ENCODE measurements at regions not wholly inside any gene's neighbourhood (a gene's known extent, or its start where the extent isn't known, plus 50 kb on each side); places are given as distances from the start of the nearest gene placed in this dataset.

- Histone ChIP-seq H3K9ac (ENCODE audit: low read length) (peak overlapping the region; percentile 35), H3K4me3 (ENCODE audit: low read length) (peak overlapping the region; percentile 63), H3K27ac (ENCODE audit: low read length) (no peak overlapping the region), H3K36me3 (ENCODE audit: insufficient read depth, low read length) (no peaks in the 10 kb centered on the region), H4K20me1 (ENCODE audit: insufficient read depth) (no peaks in the 10 kb centered on the region), H3F3A (ENCODE audit: insufficient read depth, low read length, poor library complexity, severe bottlenecking) (no peaks in the 10 kb centered on the region), H3K4me2 (ENCODE audit: low read length) (peak overlapping the region; percentile 57), H2AFZ (ENCODE audit: low read depth, low read length) (no peak overlapping the region), H3K9me2 (ENCODE audit: insufficient read depth, low read length) (no peaks in the 10 kb centered on the region), H3K9me3 (ENCODE audit: low read length) (no peaks in the 10 kb centered on the region), H3K79me2 (replicated peaks; ENCODE audit: insufficient read depth, low read length) (no peaks in the 10 kb centered on the region), H3K27me3 (ENCODE audit: insufficient read depth, low read depth, low read length) (peaks cover 8% of the 10 kb centered on the region)
- TF ChIP-seq EP300 (conservative IDR thresholded peaks at IDR 0.05; ENCODE audit: poor library complexity, severe bottlenecking) (no peak), EZH2 (IDR thresholded peaks at IDR 0.05; ENCODE audit: borderline replicate concordance, insufficient read depth, low read length, poor library complexity, severe bottlenecking) (no peak), POLR2AphosphoS5 (IDR thresholded peaks at IDR 0.05) (no peak), RAD21 (conservative IDR thresholded peaks at IDR 0.05) (peak; percentile 99), MXI1 (conservative IDR thresholded peaks at IDR 0.05; ENCODE audit: poor library complexity, severe bottlenecking) (peak; percentile 51), SMC3 (conservative IDR thresholded peaks at IDR 0.05; ENCODE audit: poor library complexity) (peak; percentile 99), REST (IDR thresholded peaks at IDR 0.05; ENCODE audit: borderline replicate concordance) (no peak), CTCF (IDR thresholded peaks at IDR 0.05; ENCODE audit: poor library complexity, severe bottlenecking) (peak; percentile 97), TAF1 (IDR thresholded peaks at IDR 0.05; ENCODE audit: low read depth) (no peak)
These were observed 305.6 kb upstream of the CXCR4 start for GRCh38 chr2:136423516-136423996.

- Histone ChIP-seq H3K4me2 (ENCODE audit: low read length) (no peak overlapping the region), H3F3A (ENCODE audit: insufficient read depth, low read length, poor library complexity, severe bottlenecking) (no peaks in the 10 kb centered on the region), H3K79me2 (replicated peaks; ENCODE audit: insufficient read depth, low read length) (no peaks in the 10 kb centered on the region), H3K4me3 (ENCODE audit: low read length) (no peak overlapping the region), H3K9ac (ENCODE audit: low read length) (no peak overlapping the region), H2AFZ (ENCODE audit: low read depth, low read length) (no peak overlapping the region), H3K27ac (ENCODE audit: low read length) (no peak overlapping the region), H4K20me1 (ENCODE audit: insufficient read depth) (no peaks in the 10 kb centered on the region), H3K9me3 (ENCODE audit: low read length) (no peaks in the 10 kb centered on the region), H3K36me3 (ENCODE audit: insufficient read depth, low read length) (no peaks in the 10 kb centered on the region), H3K9me2 (ENCODE audit: insufficient read depth, low read length) (no peaks in the 10 kb centered on the region), H3K27me3 (ENCODE audit: insufficient read depth, low read depth, low read length) (peaks cover 8% of the 10 kb centered on the region)
- TF ChIP-seq REST (IDR thresholded peaks at IDR 0.05; ENCODE audit: borderline replicate concordance) (no peak), TAF1 (IDR thresholded peaks at IDR 0.05; ENCODE audit: low read depth) (no peak), RAD21 (conservative IDR thresholded peaks at IDR 0.05) (no peak), MXI1 (conservative IDR thresholded peaks at IDR 0.05; ENCODE audit: poor library complexity, severe bottlenecking) (no peak), POLR2AphosphoS5 (IDR thresholded peaks at IDR 0.05) (no peak), EP300 (conservative IDR thresholded peaks at IDR 0.05; ENCODE audit: poor library complexity, severe bottlenecking) (no peak), CTCF (IDR thresholded peaks at IDR 0.05; ENCODE audit: poor library complexity, severe bottlenecking) (no peak), SMC3 (conservative IDR thresholded peaks at IDR 0.05; ENCODE audit: poor library complexity) (no peak), EZH2 (IDR thresholded peaks at IDR 0.05; ENCODE audit: borderline replicate concordance, insufficient read depth, low read length, poor library complexity, severe bottlenecking) (no peak)
These were observed 304.6 kb upstream of the CXCR4 start for GRCh38 chr2:136422512-136422911.

Measured in neural cell (in vitro differentiated cells).